GM12874 (cell line): ENCODE measurements at regions not wholly inside any gene's neighbourhood (a gene's known extent, or its start where the extent isn't known, plus 50 kb on each side); places are given as distances from the start of the nearest gene placed in this dataset.

Source experiments
- TF ChIP-seq, protein P1 (sequence below): IDR thresholded peaks from 2 replicates; pipeline ENCODE4 v1.5.1; 2011; ENCODE audit warnings: low read depth, mild to moderate bottlenecking, control low read depth, low read length, moderate library complexity; ENCODE audit not compliant: insufficient read depth

GRCh38 chr3:18134386-18135059 is 290.6 kb downstream of the SATB1 start:
- TF ChIP-seq, protein P1, sequence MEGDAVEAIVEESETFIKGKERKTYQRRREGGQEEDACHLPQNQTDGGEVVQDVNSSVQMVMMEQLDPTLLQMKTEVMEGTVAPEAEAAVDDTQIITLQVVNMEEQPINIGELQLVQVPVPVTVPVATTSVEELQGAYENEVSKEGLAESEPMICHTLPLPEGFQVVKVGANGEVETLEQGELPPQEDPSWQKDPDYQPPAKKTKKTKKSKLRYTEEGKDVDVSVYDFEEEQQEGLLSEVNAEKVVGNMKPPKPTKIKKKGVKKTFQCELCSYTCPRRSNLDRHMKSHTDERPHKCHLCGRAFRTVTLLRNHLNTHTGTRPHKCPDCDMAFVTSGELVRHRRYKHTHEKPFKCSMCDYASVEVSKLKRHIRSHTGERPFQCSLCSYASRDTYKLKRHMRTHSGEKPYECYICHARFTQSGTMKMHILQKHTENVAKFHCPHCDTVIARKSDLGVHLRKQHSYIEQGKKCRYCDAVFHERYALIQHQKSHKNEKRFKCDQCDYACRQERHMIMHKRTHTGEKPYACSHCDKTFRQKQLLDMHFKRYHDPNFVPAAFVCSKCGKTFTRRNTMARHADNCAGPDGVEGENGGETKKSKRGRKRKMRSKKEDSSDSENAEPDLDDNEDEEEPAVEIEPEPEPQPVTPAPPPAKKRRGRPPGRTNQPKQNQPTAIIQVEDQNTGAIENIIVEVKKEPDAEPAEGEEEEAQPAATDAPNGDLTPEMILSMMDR, result no peak

DNA sequence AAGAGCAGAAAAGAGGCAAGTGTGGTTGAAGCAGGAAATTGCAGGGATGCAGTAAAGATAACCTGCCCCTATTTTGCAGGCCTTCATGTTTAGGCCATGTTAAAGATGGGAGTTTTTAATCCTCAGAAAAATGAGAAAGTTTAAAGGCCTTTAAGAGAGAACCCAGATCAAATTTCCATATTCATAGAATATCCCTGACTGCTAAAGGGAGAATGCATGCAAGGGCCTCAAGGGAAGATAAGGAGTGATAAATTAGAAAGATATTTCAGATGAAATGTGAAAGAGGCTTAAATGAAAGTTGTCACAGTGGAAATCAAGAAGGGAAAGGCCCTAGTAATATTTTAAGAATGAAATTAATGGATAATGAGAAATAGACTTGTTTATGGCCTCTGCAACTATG is 292.1 kb downstream of the SATB1 start:
- TF ChIP-seq, protein P1, result no peak

DNA sequence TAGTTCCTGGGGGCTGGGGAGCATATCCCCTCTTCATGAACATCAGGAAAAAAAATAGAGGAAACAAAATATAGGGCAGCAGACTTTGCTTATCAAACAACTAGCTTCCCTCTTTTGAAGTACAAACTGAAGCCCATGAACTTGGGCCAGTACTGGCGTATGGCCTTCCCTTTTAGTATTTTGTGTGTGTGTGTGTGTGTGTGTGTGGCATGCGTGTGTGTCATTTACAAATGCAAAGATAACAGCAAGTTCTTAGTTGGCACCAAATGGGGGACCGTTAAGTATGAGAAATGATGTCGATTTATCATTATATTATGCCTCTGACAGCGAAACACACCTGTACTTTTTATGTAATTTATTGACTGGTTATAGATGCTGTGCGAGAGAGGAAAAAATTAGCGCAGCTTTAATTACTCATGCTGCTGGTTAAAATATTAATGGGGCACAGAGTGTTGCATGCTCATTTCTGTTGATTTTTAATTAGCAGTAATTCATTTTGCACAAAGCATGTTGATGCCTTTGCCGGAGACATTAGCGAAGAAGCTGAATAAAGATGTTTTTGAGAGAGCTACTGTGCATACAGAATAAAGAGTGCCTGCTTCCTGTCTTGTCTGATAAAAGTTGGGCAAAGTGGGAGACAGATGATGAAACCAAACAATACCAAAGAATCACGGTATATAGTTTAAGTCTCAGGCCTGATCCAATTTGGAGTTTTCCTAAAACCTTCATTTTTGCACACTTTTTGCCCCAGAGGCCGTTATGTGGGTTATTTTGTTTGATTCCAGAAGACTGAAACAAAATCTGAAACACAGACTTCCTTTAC is 297.1 kb downstream of the SATB1 start:
- TF ChIP-seq, protein P1, result no peak

- TF ChIP-seq, protein P1, result peak; percentile 46
Observed at GRCh38 chr3:18127174-18127858, 297.8 kb downstream of the SATB1 start.

- TF ChIP-seq, protein P1, result no peak
Observed at GRCh38 chr3:18126772-18127171, 298.4 kb downstream of the SATB1 start.

DNA sequence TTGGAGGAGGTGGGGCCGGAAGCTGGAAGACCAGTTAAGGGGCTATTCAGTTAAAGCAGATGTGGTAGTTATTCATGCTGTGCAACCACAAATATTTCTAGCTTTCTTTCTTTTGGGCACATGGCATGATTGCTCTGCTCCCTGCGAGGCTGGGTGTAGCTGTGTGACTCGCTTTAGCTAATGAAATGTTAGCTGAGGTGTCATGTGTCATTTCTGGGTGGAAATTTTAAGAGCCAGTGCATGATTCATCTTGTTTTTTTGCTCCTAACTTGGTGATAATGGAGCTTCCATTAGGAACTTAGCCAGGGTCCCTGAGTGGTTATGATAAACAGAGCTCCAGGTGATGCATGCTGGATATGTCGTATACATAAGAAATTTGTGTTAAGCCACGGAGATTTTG is 300.6 kb downstream of the SATB1 start:
- TF ChIP-seq, protein P1, result no peak

GRCh38 chr3:18122264-18122663 is 302.9 kb downstream of the SATB1 start:
- TF ChIP-seq, protein P1, result no peak
